ENCODE measurements at regions not wholly inside any gene's neighbourhood (a gene's known extent, or its start where the extent isn't known, plus 50 kb on each side); places are given as distances from the start of the nearest gene placed in this dataset.

DNA sequence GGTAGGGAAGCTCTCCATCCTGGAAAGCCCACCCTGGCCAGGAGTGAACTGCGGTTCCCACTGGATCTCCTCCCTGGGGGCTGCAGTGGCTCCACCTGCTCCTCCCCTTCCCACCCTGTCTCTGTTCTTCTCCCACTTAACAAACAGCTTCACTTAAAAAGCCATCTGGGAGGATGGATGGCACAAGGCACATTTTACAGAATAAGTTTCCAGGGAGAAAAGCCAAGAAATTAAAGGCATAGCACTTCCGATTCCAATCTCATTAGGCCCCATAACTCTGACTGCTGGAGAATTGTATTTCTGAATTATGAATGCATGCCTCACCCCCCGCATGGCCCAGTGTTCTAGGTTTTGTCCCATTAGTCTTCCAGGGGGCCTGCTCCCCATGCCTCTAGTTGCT lies 718.3 kb downstream of the PTPRU start:
- ChIA-PET CTCF (no interaction called here), POLR2A (no interaction called here)
- Mint-ChIP-seq H3K9me3 (no peaks in the 10 kb centered on the region), H3K36me3 (ENCODE audit: low read depth) (no peaks in the 10 kb centered on the region), H3K27ac (no peak overlapping the region), H3K4me1 (no peaks in the 10 kb centered on the region), H3K27me3 (no peaks in the 10 kb centered on the region), H3K4me3 (no peak overlapping the region)
- DNase-seq = no peak

DNA sequence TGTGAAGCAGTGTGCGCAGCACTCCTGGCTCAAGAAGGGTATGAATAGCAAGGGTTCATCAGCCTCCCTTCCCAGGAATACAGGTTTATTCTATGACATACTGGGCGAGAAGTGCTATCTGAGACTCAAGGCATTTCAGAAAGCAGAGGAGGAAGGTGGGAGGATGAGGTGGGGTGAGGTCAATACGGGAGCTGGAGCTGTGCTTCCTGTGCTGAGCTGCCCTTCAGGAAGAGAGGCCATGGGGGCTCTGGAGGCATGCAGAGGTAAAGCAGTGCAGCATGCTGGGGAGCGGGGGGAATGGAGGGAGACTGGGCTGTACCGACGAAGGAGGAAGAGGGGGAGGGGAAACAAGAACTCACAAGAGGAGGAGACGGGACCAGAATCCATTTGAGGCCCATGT lies 717.6 kb downstream of the PTPRU start:
- CTCF ChIA-PET = no interaction called here
- Mint-ChIP-seq H3K27me3 (no peaks in the 10 kb centered on the region), H3K27ac (no peak overlapping the region), H3K36me3 (ENCODE audit: low read depth) (no peaks in the 10 kb centered on the region), H3K9me3 (no peaks in the 10 kb centered on the region), H3K4me3 (no peak overlapping the region), H3K4me1 (no peaks in the 10 kb centered on the region)
- no peak for DNase-seq
- POLR2A ChIA-PET = no interaction called here

DNA sequence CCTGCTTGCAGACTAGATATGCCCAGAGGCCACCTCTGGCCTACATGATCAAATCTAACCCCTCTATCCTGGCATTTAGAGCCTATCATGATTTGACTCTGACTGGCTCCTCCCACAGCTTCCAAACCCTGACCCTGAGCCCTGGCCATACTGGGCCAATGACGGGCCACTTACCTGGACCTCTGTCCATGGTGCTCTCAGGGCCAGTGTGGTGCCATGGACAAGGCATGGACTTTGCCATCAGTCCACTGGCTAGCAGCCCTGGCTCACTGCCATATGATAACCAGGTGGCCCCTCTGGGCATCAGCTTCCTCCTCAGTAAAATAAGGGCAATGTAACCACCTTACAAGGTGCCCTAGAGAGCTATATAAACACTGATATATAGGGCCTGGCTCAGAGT lies 713.4 kb downstream of the PTPRU start:
- ChIA-PET CTCF (no interaction called here), POLR2A (no interaction called here)
- Mint-ChIP-seq H3K36me3 (ENCODE audit: low read depth) (no peaks in the 10 kb centered on the region), H3K4me1 (no peaks in the 10 kb centered on the region), H3K27ac (no peak overlapping the region), H3K27me3 (no peaks in the 10 kb centered on the region), H3K4me3 (no peak overlapping the region), H3K9me3 (no peaks in the 10 kb centered on the region)
- no peak for DNase-seq

DNA sequence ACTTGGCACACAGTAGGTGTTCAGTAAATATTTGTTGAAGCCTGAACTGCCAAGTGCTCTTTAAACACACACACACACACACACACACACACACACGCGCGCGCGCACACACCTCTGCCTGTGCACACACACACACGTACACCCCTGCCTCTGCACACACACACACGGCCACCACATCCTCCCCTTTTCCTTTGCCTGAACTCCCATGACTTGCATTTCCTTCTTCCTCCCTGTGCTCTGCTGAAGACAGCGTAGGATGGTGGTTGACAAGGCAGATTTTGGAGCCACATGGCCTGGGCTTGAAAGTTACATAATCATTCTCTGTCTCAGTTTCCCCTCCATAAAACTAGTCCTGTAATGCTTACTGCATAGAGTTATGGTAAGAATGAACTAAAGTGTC lies 712.3 kb downstream of the PTPRU start:
- ChIA-PET POLR2A (no interaction called here), CTCF (no interaction called here)
- no peaks in the 10 kb centered on the region for H3K4me1 Mint-ChIP-seq
- no peaks in the 10 kb centered on the region for H3K36me3 Mint-ChIP-seq (ENCODE audit: low read depth)
- no peak overlapping the region for H3K27ac Mint-ChIP-seq
- DNase-seq = no peak
- no peak overlapping the region for H3K4me3 Mint-ChIP-seq
- no peaks in the 10 kb centered on the region for H3K27me3 Mint-ChIP-seq
- H3K9me3 Mint-ChIP-seq = no peaks in the 10 kb centered on the region

DNA sequence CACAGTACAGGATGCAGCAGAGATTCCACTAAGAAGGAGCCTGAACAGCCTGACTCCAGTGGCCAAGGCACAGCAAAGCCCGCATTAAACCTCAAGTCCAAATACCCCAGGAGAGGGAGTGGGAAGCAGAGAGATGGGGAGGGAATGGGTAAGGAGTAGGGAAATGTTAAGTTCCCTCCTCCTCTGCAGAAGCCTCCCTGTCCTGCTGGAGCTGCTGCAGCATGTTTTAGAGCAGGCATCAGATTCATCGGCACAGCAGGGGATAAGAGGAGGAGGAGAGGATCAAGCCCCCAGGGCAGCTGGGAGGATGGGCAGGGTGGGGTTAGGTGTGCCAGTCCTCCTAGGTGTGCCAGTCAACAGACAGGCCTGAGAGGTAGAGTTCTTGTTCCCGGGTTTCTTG lies 709.7 kb downstream of the PTPRU start:
- no peak overlapping the region for H3K4me3 Mint-ChIP-seq
- ChIA-PET CTCF (no interaction called here), POLR2A (no interaction called here)
- no peak for DNase-seq
- no peaks in the 10 kb centered on the region for H3K36me3 Mint-ChIP-seq (ENCODE audit: low read depth)
- H3K4me1 Mint-ChIP-seq = no peaks in the 10 kb centered on the region
- H3K27me3 Mint-ChIP-seq = no peaks in the 10 kb centered on the region
- H3K27ac Mint-ChIP-seq = no peak overlapping the region
- H3K9me3 Mint-ChIP-seq = no peaks in the 10 kb centered on the region

DNA sequence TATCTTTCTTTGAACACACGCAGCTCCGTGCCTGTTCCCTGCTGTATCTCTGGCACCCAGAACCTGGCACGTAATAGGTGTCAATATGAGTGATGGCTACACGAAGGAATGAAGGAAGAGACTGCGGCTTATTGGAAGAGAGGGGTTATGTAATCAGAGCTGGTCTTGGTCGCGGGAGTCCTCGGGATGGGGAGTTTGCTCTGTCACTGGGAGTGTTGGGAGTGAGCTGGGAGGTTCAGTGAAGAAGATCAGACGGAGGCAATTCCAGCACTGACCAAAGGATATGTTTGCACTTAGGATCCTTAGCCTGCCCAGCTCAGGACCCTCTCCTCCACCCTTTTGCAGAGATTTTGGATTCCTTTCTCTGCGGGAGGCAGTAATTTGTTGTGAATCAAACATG lies 709.1 kb downstream of the PTPRU start:
- Mint-ChIP-seq H3K4me3 (no peak overlapping the region), H3K27me3 (no peaks in the 10 kb centered on the region), H3K27ac (no peak overlapping the region), H3K9me3 (no peaks in the 10 kb centered on the region), H3K36me3 (ENCODE audit: low read depth) (no peaks in the 10 kb centered on the region), H3K4me1 (no peaks in the 10 kb centered on the region)
- CTCF ChIA-PET = no interaction called here
- POLR2A ChIA-PET = no interaction called here
- DNase-seq = no peak

DNA sequence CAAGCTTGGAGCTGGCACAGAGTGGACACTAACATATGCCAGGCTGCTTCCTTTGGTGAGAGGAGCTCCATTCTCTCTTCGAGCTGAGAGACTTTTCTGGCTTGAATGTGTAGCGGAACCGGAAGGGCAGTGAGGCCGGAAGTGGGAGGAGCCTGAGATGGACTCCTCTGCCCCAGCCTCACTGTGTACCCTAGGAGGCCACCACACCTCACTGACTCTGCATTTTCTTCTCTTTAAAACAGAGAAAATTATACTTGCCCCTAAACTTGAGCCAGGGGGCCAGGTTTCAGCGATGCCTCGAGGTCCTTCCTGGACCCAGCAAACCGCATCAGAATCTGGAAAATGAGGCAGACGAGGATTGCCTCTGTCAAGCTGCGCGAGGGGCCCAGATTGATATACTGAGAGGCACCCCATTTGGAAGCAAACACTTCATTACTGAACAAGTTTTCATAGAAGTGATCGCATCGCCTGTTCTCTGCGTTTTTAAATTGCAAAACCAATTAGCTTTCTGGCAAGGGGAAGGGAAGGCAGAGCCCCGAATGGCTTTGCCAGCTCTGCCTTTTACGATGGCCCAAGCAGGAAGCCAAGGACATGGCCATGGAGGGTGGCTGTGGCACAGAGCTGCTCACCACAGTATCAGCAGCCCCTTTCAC lies 708.1 kb downstream of the PTPRU start:
- ChIA-PET POLR2A (no interaction called here), CTCF (no interaction called here)
- no peak overlapping the region for H3K4me3 Mint-ChIP-seq
- no peaks in the 10 kb centered on the region for H3K27me3 Mint-ChIP-seq
- H3K36me3 Mint-ChIP-seq (ENCODE audit: low read depth) = no peaks in the 10 kb centered on the region
- H3K9me3 Mint-ChIP-seq = no peaks in the 10 kb centered on the region
- no peak for DNase-seq
- H3K27ac Mint-ChIP-seq = no peak overlapping the region
- H3K4me1 Mint-ChIP-seq = no peaks in the 10 kb centered on the region

DNA sequence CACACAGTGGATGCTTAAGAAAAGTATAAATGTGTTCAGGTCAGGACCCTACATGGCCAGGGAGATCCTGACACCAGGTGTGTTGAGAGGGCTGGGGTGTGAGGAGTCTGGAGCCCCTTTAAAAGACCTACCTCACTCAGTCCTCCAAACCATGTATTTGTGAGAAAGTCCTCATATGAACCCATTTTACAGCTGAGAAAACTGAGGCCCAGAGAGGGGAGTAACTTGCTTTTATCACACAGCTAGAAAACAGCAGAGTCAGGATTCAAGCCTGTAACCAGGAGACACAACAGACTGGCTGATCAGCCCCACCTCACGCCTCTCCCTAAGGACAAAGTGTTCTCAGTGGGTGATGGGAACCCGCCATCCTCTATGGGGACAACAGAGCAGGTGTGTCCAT lies 706.7 kb downstream of the PTPRU start:
- Mint-ChIP-seq H3K4me3 (no peak overlapping the region), H3K4me1 (no peaks in the 10 kb centered on the region), H3K36me3 (ENCODE audit: low read depth) (no peaks in the 10 kb centered on the region), H3K9me3 (no peaks in the 10 kb centered on the region), H3K27me3 (no peaks in the 10 kb centered on the region), H3K27ac (no peak overlapping the region)
- ChIA-PET CTCF (no interaction called here), POLR2A (no interaction called here)
- no peak for DNase-seq

DNA sequence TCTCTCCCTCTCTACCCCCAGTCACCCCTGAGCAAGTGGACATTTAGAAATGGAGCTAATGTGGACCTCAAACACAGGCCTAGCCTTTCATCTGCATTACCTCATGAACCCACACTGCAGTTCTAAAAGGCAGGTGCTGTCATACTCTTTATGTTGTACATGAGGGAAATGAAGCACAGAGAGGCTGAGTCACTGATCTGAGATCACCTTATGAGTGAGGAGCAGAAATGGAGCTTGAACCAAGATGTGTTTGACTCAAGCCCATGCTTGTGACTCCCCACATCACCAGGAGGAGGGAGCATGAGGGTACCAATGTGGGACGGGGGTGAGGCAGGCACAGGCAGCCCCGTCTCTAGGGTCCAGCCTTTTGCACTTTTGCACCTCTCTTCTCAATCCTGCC lies 702.8 kb downstream of the PTPRU start:
- H3K9me3 Mint-ChIP-seq = no peaks in the 10 kb centered on the region
- H3K4me1 Mint-ChIP-seq = no peaks in the 10 kb centered on the region
- H3K27ac Mint-ChIP-seq = no peak overlapping the region
- no peaks in the 10 kb centered on the region for H3K27me3 Mint-ChIP-seq
- CTCF ChIA-PET = no interaction called here
- H3K36me3 Mint-ChIP-seq (ENCODE audit: low read depth) = no peaks in the 10 kb centered on the region
- POLR2A ChIA-PET = no interaction called here
- no peak for DNase-seq
- no peak overlapping the region for H3K4me3 Mint-ChIP-seq

DNA sequence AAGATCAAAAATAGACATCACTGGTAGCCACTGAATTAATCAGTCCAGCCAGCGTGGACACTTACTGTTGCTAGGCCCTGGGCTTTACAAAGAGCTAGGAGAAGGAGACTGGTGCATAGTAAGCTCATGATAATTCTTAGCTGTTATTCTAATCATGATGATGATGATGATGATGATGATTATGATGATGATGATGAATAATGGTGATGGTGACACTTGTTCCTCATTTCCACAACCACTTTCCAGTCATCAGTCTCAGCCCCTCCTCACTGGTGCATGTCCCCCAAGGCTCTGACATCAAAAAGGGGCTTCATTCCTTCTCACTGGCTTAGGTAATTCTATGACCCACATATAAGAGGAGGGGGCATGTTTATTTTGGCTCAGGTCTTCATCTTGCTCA lies 701.0 kb downstream of the PTPRU start:
- H3K9me3 Mint-ChIP-seq = no peaks in the 10 kb centered on the region
- POLR2A ChIA-PET = no interaction called here
- H3K4me1 Mint-ChIP-seq = no peaks in the 10 kb centered on the region
- no peak overlapping the region for H3K4me3 Mint-ChIP-seq
- no peaks in the 10 kb centered on the region for H3K27me3 Mint-ChIP-seq
- H3K27ac Mint-ChIP-seq = no peak overlapping the region
- CTCF ChIA-PET = no interaction called here
- DNase-seq = no peak
- no peaks in the 10 kb centered on the region for H3K36me3 Mint-ChIP-seq (ENCODE audit: low read depth)

DNA sequence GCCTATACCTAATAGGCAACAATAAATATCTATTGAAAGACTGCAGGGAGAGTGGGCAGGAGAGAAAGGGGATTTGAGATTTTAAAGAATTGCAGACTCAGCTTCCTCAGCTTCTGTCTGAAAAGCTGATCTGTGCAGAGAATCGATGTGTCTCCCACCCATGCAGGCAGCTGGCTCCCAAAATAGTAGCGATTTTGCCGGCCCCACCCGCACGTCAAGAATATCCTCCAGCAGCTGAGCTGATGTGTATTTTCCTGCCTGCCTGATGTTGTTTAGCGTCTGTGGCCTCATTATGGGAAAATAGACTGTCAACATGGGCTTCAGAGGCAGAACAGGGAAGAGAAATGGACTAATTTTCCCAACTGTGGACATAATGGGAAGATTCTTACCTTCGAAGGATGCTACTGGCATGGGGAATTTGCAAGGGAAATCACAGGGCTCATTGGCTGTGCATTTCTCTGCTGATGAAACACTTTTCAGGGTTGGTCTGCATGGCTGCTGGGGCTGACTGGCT lies 699.8 kb downstream of the PTPRU start:
- Mint-ChIP-seq H3K27ac (no peak overlapping the region), H3K36me3 (ENCODE audit: low read depth) (no peaks in the 10 kb centered on the region), H3K27me3 (no peaks in the 10 kb centered on the region), H3K9me3 (no peaks in the 10 kb centered on the region), H3K4me1 (no peaks in the 10 kb centered on the region), H3K4me3 (no peak overlapping the region)
- no peak for DNase-seq
- POLR2A ChIA-PET = no interaction called here
- CTCF ChIA-PET = no interaction called here

DNA sequence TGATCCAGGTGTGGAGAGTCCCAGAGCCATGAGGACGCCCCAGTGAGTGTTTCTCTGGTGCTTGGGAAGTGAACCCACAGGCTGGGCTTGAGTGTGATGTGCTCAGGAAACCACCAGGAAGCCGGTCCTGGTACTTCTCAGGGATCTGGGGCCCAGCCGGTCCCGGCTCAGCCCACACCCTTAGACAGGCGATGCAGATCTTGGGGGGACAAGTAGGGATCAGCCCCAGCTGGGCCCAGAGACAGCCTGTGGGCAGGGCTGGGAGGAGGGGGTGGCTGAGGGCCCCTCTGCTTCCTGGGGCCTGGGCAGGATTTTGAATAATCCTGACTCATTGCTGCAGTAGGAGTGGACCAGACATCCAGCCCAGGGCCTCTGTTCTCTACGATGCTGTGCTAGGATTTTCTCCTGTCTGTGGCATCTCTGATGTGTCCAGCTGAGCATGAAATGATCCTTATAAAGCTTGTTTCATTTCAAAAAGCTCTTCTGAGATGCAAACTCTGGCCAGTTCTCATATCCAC lies 698.0 kb downstream of the PTPRU start:
- ChIA-PET CTCF (no interaction called here), POLR2A (no interaction called here)

DNA sequence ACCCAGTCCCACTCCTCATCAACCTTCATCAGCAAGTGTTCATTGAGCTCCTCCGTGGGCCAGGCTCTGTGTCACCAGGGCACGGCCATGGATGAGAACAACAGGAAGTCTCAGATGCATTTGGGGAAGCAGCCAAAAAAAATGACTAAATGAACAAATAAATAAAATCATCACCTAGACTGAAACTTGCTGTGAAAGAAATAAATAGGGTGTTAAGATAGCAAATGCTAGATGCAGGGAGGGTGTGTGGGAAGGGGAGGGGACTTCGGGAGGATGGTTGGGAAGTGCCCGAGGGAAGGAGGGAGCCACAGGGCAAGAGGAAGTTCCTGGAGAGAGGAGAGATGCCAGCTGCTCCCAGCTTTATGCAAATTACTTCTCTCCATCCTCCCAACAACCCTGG lies 696.7 kb downstream of the PTPRU start:
- Mint-ChIP-seq H3K27ac (no peak overlapping the region), H3K27me3 (no peaks in the 10 kb centered on the region), H3K4me1 (no peaks in the 10 kb centered on the region), H3K4me3 (no peak overlapping the region), H3K9me3 (no peaks in the 10 kb centered on the region), H3K36me3 (ENCODE audit: low read depth) (no peaks in the 10 kb centered on the region)
- ChIA-PET POLR2A (no interaction called here), CTCF (no interaction called here)
- DNase-seq = no peak

More for the DNA sequence above, 698.0 kb downstream of the PTPRU start:
- no peak overlapping the region for H3K27ac Mint-ChIP-seq
- no peak overlapping the region for H3K4me3 Mint-ChIP-seq
- no peaks in the 10 kb centered on the region for H3K27me3 Mint-ChIP-seq
- H3K4me1 Mint-ChIP-seq = no peaks in the 10 kb centered on the region
- no peak for DNase-seq
- H3K36me3 Mint-ChIP-seq (ENCODE audit: low read depth) = no peaks in the 10 kb centered on the region
- no peaks in the 10 kb centered on the region for H3K9me3 Mint-ChIP-seq

DNA sequence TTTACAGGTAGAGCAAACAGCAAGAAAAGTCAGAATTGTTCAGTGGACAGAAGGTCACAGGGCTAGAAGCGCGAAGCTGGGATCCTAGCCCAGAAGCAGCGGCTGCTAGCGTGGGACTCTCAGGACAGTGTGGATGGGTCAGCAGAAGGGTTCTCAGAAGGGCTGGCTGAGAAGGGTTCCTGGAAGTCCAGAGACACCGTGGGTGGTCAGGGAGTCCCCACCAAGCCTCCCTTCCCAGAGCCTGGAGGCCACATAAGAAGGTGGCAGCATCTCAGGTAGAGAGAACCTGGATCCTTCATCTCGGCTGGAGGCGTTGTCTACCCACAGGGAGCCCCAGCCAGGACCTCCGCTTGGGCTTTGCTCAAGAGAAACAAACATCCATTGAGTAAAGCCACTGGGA lies 696.3 kb downstream of the PTPRU start:
- no peaks in the 10 kb centered on the region for H3K36me3 Mint-ChIP-seq (ENCODE audit: low read depth)
- H3K27ac Mint-ChIP-seq = no peak overlapping the region
- no peak for DNase-seq
- no peak overlapping the region for H3K4me3 Mint-ChIP-seq
- H3K9me3 Mint-ChIP-seq = no peaks in the 10 kb centered on the region
- no peaks in the 10 kb centered on the region for H3K4me1 Mint-ChIP-seq
- ChIA-PET POLR2A (no interaction called here), CTCF (no interaction called here)
- no peaks in the 10 kb centered on the region for H3K27me3 Mint-ChIP-seq
